ENCODE measurements at regions not wholly inside any gene's neighbourhood (a gene's known extent, or its start where the extent isn't known, plus 50 kb on each side); places are given as distances from the start of the nearest gene placed in this dataset.

DNA sequence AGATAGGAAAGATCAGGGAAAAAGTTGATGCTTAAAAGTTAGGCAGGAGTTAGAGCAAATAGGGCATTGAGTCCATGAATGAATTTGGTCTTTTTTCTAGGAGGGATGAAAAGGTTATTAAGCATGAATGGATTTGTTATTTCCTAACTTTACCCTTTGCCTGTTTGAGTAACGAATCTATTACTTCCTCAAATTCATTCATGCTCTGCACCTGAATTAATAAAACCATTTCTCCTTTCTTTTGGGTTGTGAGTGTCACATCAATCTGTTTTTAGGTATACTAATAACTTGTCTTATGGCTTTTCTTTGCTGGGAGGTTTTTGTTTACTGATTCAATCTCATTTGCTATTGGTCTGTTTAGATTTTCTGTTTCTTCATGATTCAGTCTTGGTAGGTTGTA, 1217.7 kb upstream of the CELF2 start:
- DNase-seq (ENCODE audit: insufficient read length) = no peak
- no peak for FAIRE-seq
- no peak for TF ChIP-seq POLR2A (IDR thresholded peaks at IDR 0.05; ENCODE audit: low read depth, low read length)
- no peak for TF ChIP-seq POLR2AphosphoS5 (IDR thresholded peaks at IDR 0.05; ENCODE audit: low read depth, low read length)
- TF ChIP-seq TAF1 (IDR thresholded peaks at IDR 0.05; ENCODE audit: borderline replicate concordance, low read depth, low read length) = no peak

DNA sequence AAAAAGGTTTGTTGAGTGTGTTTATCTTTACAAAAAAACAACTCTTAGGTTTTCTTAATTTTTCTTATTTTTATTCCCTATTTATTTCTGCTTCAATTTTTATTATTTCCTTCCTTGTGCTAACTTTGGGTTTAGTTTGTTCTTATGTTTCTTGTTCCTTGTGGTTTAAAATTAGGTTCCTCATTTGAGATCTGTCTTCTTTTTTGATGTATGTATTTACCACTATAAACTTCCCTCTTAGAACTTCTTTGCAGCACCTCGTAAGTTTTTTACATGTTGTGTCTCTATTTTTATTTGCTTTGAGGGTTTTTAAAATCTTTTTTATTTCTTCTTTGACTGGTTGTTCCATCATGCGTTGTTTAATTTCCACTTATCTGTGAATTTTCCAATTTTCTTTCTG, 1217.1 kb upstream of the CELF2 start:
- no peak for FAIRE-seq
- no peak for TF ChIP-seq POLR2AphosphoS5 (IDR thresholded peaks at IDR 0.05; ENCODE audit: low read depth, low read length)
- no peak for TF ChIP-seq TAF1 (IDR thresholded peaks at IDR 0.05; ENCODE audit: borderline replicate concordance, low read depth, low read length)
- no peak for TF ChIP-seq POLR2A (IDR thresholded peaks at IDR 0.05; ENCODE audit: low read depth, low read length)
- no peak for DNase-seq (ENCODE audit: insufficient read length)

DNA sequence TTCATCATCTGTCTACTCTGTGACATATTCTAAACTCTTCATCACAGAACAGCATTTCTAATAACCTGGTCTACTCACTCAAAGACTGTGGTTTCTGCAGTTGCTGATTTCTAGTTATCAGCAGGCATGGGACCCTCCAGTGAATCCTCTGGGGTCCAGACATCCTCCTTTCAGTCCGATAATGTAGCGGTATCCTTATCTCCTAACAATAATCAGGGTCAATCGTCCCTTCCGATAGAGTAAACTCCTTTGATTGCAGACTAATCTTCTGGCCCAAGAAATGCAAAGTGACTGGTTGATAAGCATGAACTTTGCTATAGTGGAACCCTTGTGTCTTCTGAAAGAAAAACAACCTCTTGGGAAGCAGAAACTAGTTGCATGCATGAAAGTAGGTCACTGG, 1209.8 kb upstream of the CELF2 start:
- TF ChIP-seq POLR2AphosphoS5 (IDR thresholded peaks at IDR 0.05; ENCODE audit: low read depth, low read length) (no peak), TAF1 (IDR thresholded peaks at IDR 0.05; ENCODE audit: borderline replicate concordance, low read depth, low read length) (no peak), POLR2A (IDR thresholded peaks at IDR 0.05; ENCODE audit: low read depth, low read length) (no peak)
- DNase-seq (ENCODE audit: insufficient read length) = no peak

DNA sequence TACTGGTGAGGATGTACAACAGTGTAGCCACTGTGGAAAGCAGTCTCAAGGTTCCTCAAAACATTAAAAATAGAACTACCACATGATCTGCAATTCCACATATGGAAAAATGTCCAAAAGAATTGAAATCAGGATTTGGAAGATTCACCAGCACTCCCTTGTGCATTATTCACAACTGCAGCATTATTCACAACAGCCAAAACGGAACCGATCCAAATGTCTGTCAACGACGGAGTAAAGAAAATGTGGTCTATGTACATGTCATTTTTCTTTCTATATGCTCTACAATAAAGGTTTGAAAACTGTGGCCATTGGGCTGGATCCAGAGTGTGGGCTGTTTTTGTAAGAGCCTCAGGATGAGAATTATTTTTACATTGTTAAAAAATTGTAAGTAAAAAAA, 1206.1 kb upstream of the CELF2 start:
- TF ChIP-seq POLR2A (IDR thresholded peaks at IDR 0.05; ENCODE audit: low read depth, low read length) (no peak), TAF1 (IDR thresholded peaks at IDR 0.05; ENCODE audit: borderline replicate concordance, low read depth, low read length) (no peak), POLR2AphosphoS5 (IDR thresholded peaks at IDR 0.05; ENCODE audit: low read depth, low read length) (no peak)
- FAIRE-seq (no peak), DNase-seq (ENCODE audit: insufficient read length) (no peak)

More for the DNA sequence above, 1209.8 kb upstream of the CELF2 start:
- FAIRE-seq = no peak

DNA sequence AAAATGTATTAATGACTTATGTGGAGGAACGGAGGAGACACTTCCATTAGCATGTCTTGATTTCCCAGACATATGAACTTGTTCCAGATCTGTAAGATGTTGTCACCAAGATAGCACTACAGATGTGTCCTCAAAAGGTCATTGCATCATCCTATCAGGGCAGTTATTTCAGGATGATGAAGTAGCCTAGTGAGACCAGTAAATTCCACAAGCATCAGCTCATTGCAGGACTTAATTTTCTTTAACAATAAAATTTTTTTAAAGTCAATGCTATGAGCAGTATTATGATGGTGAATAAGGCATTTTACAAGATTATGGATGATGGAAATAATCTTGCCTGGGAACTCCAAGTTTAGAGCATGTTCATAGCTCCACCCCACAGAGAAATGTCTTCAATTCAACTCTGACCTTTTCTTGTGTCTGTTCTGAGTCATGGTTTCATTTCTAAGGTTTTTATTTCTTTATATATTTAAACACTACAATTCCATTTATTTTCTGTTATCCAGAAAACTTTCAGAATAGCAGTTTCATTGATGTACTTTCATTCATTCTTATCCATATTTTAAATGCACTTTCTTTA, 1203.3 kb upstream of the CELF2 start:
- no peak for TF ChIP-seq POLR2AphosphoS5 (IDR thresholded peaks at IDR 0.05; ENCODE audit: low read depth, low read length)
- no peak for TF ChIP-seq POLR2A (IDR thresholded peaks at IDR 0.05; ENCODE audit: low read depth, low read length)
- TF ChIP-seq TAF1 (IDR thresholded peaks at IDR 0.05; ENCODE audit: borderline replicate concordance, low read depth, low read length) = no peak
- FAIRE-seq (no peak), DNase-seq (ENCODE audit: insufficient read length) (no peak)

DNA sequence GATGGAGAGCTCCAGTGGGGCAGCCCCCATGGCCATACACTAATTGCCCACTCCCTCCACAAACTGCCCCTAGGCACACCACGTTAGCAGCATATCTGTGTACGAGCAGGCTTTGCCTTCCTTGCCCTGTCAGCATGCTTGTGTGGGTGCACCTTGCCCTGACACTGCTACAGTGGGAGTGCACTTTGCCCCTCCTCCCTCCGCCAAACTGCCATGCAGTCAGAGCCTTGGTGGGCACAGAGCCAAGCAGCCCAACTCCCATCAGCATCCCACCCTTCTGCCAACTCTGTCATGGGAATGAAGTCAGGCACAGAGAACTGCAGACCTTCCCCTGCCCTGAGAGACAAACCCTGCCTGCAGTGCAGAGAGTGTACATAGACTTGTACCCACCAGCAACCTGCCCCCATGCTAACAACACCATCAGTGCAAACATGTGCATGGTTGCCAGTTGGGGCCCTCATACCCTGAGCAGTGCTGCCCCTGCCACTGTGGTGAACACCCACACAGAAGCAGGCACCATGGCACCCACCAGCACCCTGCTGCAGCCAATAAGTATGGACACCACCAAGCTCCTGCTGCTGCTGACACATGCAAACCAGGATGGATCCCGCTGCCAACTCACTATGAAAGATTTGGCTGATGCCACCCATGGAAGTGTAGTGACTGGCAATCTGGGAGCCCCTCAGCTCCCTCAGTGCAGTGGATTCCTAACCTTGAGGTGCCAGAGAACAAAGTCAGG, 1197.7 kb upstream of the CELF2 start:
- FAIRE-seq (no peak), DNase-seq (ENCODE audit: insufficient read length) (no peak)
- no peak for TF ChIP-seq POLR2A (IDR thresholded peaks at IDR 0.05; ENCODE audit: low read depth, low read length)
- TF ChIP-seq TAF1 (IDR thresholded peaks at IDR 0.05; ENCODE audit: borderline replicate concordance, low read depth, low read length) = no peak
- TF ChIP-seq POLR2AphosphoS5 (IDR thresholded peaks at IDR 0.05; ENCODE audit: low read depth, low read length) = no peak

DNA sequence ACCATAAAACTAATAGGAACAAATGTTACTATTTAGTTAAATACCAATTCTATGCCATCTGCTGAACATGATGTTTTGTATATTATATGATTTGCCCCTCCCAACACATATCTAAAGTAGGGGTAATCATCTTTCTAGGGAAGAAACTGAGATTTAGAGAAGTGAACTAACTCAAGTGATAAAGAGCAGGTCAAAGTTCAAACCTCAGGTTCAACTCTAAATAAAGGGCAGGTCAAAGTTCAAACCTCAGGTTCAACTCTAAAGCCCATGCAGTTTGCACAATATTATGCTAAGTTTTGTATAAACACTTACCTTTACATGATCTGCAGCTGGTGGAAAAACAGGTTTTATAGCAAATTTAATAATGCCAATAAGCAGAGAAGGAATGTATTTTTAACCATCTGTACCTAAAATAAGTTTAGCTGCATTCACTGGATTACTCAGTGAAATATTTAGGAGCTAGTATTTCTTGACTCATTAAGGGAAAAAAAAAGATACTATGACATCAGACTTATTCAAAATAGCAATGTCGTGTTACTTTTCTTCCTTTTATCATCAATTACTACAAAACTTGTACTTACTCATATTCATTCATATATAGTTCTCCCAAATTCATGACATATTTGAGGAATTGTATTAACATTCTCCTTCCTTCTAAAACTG, 1194.3 kb upstream of the CELF2 start:
- FAIRE-seq = no peak
- DNase-seq (ENCODE audit: insufficient read length) = no peak
- TF ChIP-seq TAF1 (IDR thresholded peaks at IDR 0.05; ENCODE audit: borderline replicate concordance, low read depth, low read length) = no peak

DNA sequence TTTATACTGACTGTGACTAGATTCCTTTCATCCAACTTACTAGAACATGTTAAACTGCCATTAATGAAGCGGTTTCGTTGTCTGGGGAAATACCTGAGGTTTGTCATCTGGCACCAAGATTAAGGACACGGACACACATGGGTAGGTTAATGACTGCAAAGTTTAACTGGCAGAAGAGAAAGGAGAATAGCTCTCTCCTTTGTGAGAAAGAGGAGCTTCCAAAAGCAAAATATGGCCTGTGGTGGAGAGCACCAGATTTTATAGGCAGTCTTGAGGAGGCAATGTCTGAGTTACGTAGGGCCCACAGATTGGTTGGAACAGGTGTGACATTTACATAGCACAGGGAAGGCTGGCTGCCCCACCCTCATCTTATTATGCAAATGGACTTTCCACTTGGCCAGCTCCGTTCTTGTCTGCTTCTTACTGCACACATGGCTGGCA, 1193.0 kb upstream of the CELF2 start:
- DNase-seq (ENCODE audit: insufficient read length) = no peak
- TF ChIP-seq POLR2AphosphoS5 (IDR thresholded peaks at IDR 0.05; ENCODE audit: low read depth, low read length) (no peak), TAF1 (IDR thresholded peaks at IDR 0.05; ENCODE audit: borderline replicate concordance, low read depth, low read length) (no peak), POLR2A (IDR thresholded peaks at IDR 0.05; ENCODE audit: low read depth, low read length) (no peak)
- peak; percentile 56 for FAIRE-seq

DNA sequence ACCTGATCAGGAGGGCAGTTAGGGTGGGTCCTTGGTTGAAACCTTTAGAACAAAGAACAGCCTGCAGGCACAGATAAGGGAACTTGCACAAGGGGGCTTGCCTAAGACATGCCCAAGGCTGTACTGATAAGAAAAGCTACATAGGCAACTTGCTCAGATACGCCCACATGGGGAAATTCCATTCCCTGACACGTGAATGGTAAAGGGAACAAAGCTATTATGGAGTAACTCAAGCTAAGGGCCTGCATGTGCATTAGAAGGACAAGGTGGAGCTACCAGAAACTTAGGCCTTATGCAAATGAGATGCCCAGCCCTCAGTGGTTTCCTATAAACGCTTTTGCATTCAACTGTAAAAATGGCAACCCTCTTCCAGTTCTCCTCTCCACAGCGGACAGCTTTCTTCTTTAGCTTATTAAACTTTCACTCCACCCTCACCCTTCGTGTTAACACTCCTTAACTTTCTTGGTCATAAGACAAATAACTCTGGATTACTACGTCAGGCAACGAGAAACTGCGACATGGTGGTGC, 1192.1 kb upstream of the CELF2 start:
- DNase-seq (ENCODE audit: insufficient read length) = no peak
- no peak for FAIRE-seq
- TF ChIP-seq POLR2AphosphoS5 (IDR thresholded peaks at IDR 0.05; ENCODE audit: low read depth, low read length) (no peak), TAF1 (IDR thresholded peaks at IDR 0.05; ENCODE audit: borderline replicate concordance, low read depth, low read length) (no peak), POLR2A (IDR thresholded peaks at IDR 0.05; ENCODE audit: low read depth, low read length) (no peak)

DNA sequence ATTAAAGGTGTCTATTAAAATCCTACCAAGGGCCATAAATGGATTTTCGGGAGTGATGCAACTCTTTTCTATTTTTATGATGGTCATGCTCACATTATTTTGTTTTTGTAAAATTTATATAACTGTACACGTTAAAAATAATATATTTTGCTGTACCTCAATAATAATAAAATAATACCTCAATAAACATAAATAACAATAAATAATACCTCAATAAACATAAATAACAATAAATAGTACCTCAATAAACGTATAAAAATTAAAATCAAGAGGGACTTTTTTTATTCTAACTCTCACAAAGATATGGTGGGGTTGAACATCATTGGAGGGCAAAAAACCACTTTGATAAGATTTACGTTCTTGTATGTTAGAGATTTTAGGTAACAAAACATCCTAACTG, 1189.6 kb upstream of the CELF2 start:
- no peak for DNase-seq (ENCODE audit: insufficient read length)
- TF ChIP-seq POLR2AphosphoS5 (IDR thresholded peaks at IDR 0.05; ENCODE audit: low read depth, low read length) (no peak), POLR2A (IDR thresholded peaks at IDR 0.05; ENCODE audit: low read depth, low read length) (no peak), TAF1 (IDR thresholded peaks at IDR 0.05; ENCODE audit: borderline replicate concordance, low read depth, low read length) (no peak)
- FAIRE-seq = no peak

DNA sequence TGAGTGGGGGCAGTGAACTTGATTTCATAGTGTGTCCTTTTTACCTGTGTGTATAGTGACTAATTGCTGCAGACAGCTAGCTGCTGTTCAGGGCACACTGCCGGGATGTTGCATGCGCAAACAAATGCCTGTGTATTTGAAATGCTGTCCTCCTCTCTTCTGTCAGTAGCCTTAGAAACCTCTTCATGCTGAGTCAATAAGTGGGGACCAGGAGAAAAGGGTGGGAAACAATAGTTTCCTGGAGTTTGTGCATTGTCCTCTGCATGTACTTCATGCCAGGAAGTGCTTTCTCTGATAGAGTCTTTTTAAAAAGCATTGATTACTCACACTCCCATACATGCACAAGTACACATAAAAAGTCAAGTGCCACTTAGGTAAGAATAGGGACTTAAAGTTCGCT, 1183.7 kb upstream of the CELF2 start:
- no peak for TF ChIP-seq POLR2AphosphoS5 (IDR thresholded peaks at IDR 0.05; ENCODE audit: low read depth, low read length)
- no peak for TF ChIP-seq TAF1 (IDR thresholded peaks at IDR 0.05; ENCODE audit: borderline replicate concordance, low read depth, low read length)
- TF ChIP-seq POLR2A (IDR thresholded peaks at IDR 0.05; ENCODE audit: low read depth, low read length) = no peak
- FAIRE-seq (no peak), DNase-seq (ENCODE audit: insufficient read length) (no peak)

DNA sequence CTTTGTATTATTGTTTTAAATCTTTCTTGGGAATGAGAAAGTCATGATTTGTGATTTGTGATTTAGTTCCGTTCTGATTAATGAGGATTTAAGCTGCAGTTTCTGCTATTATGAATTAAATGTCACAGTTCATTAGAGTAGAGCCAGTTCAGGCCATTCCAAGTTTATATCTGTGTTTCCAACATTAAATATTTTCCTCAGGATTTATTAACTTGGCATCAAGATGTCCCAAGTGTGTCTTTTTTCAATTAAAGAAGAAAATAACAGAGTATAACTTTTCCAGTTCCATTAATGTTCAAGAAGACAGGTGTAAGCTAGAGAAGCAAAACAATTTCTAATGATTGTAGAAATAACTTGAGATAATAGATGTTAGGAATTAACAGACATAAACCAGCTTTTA, 1183.2 kb upstream of the CELF2 start:
- no peak for DNase-seq (ENCODE audit: insufficient read length)
- FAIRE-seq = no peak
- no peak for TF ChIP-seq POLR2AphosphoS5 (IDR thresholded peaks at IDR 0.05; ENCODE audit: low read depth, low read length)
- no peak for TF ChIP-seq POLR2A (IDR thresholded peaks at IDR 0.05; ENCODE audit: low read depth, low read length)
- no peak for TF ChIP-seq TAF1 (IDR thresholded peaks at IDR 0.05; ENCODE audit: borderline replicate concordance, low read depth, low read length)
